CD4-positive, alpha-beta memory T cell (primary cell): ENCODE measurements at regions not wholly inside any gene's neighbourhood (a gene's known extent, or its start where the extent isn't known, plus 50 kb on each side); places are given as distances from the start of the nearest gene placed in this dataset.
"Not testable (repeated sequence)": the region's sequence is repeated elsewhere in the genome, so short reads cannot be mapped to it uniquely, and the experiment has no call there.

ENCODE experiments used
- CTCF ChIA-PET: fragments of 350-600 bp; sonication (Branson Sonifier 250); formaldehyde crosslinking; loops from one replicate; lab custom pipeline; 2021; ENCODE audit warnings: inconsistent platforms; ENCODE audit not compliant: partially characterized antibody; lab: Charles Lee
- POLR2A ChIA-PET: fragments of 350-600 bp; sonication (Branson Sonifier 250); formaldehyde crosslinking; loops from one replicate; lab custom pipeline; 2021; ENCODE audit not compliant: partially characterized antibody; lab: Charles Lee
- DNase-seq, 5 donors: peaks; one replicate each; pipeline versions ENCODE4 v3.0.0 to v3.0.0-alpha.2; 2020 to 2022; ENCODE audit warnings: mixed read lengths in 1 of 5
- H3K27ac ChIP-seq: one replicate; pipeline ENCODE4 v1.7.0; 2013; ENCODE audit warnings: low read depth, low read length
- H3K27me3 ChIP-seq: 2 replicates; pipeline ENCODE4 v1.7.0; 2013; ENCODE audit warnings: mild to moderate bottlenecking, low read length, moderate library complexity; ENCODE audit not compliant: insufficient read depth
- H3K36me3 ChIP-seq: 2 replicates; pipeline ENCODE4 v1.7.0; 2013; ENCODE audit warnings: mild to moderate bottlenecking, low read length, moderate library complexity; ENCODE audit not compliant: insufficient read depth
- H3K4me1 ChIP-seq: 2 replicates; pipeline ENCODE4 v1.7.0; 2013; ENCODE audit warnings: mild to moderate bottlenecking, low read length, moderate library complexity; ENCODE audit not compliant: insufficient read depth
- H3K4me3 ChIP-seq, 2 donors: one replicate each; pipeline ENCODE4 v1.7.0; 2013; ENCODE audit warnings: low read length in 2 of 2, mild to moderate bottlenecking in 1 of 2
- H3K9me3 ChIP-seq, 2 donors: one replicate each; pipeline ENCODE4 v1.7.0; 2013; ENCODE audit warnings: low read length in 2 of 2, control low read depth in 1 of 2; ENCODE audit not compliant: control insufficient read depth in 1 of 2
- H3K27ac Mint-ChIP-seq, 7 donors: one replicate each; pipeline ENCODE4 v1.8.0; 2020 to 2021; ENCODE audit warnings: mixed read lengths in 7 of 7, mild to moderate bottlenecking in 6 of 7, inconsistent platforms in 3 of 7, moderate library complexity in 3 of 7
- H3K27me3 Mint-ChIP-seq, 2 donors: one replicate each; pipeline ENCODE4 v1.8.0; 2020 to 2021; ENCODE audit warnings: mixed read lengths in 2 of 2
- H3K36me3 Mint-ChIP-seq, 2 donors: one replicate each; pipeline ENCODE4 v1.8.0; 2020 to 2021; ENCODE audit warnings: mixed read lengths in 2 of 2, inconsistent platforms in 1 of 2, mild to moderate bottlenecking in 1 of 2
- H3K4me1 Mint-ChIP-seq, 4 donors: one replicate each; pipeline ENCODE4 v1.8.0; 2020 to 2021; ENCODE audit warnings: mixed read lengths in 4 of 4, mild to moderate bottlenecking in 1 of 4
- H3K4me3 Mint-ChIP-seq, 8 donors: one replicate each; pipeline ENCODE4 v1.8.0; 2020 to 2021; ENCODE audit warnings: mixed read lengths in 8 of 8, mild to moderate bottlenecking in 7 of 8, moderate library complexity in 6 of 8, inconsistent platforms in 3 of 8
- H3K9me3 Mint-ChIP-seq, 8 donors: one replicate each; pipeline ENCODE4 v1.8.0; 2020 to 2021; ENCODE audit warnings: mixed read lengths in 8 of 8, mild to moderate bottlenecking in 5 of 8, inconsistent platforms in 3 of 8, moderate library complexity in 1 of 8
- intact Hi-C: fragments of 100-400 bp; cut with micrococcal nuclease; formaldehyde crosslinking; loops from one replicate; pipeline ENCODE4 v1.15.1; 2023

- H3K4me1 Mint-ChIP-seq: no peaks in the 10 kb centered on the region
- H3K27ac Mint-ChIP-seq: no peak overlapping the region
Measured at GRCh38 chr9:74071502-74071901, 425.6 kb upstream of the RORB start.

GRCh38 chr9:74073897-74074296 is 423.2 kb upstream of the RORB start:
- H3K36me3 Mint-ChIP-seq: peaks cover 0 to 1% of the 10 kb centered on the region in 2 donors
- Histone ChIP-seq H3K4me1 (no peaks in the 10 kb centered on the region), H3K4me3 (no peak overlapping the region), H3K27ac (no peak overlapping the region), H3K27me3 (no peaks in the 10 kb centered on the region), H3K36me3 (no peaks in the 10 kb centered on the region), H3K9me3 (peaks cover 0 to 8% of the 10 kb centered on the region in 2 donors)
- H3K9me3 Mint-ChIP-seq: peaks cover 0 to 24% (median 14%) of the 10 kb centered on the region in 8 donors
- CTCF ChIA-PET: no interaction called here
- no peak overlapping the region for H3K27ac Mint-ChIP-seq
- no peak for DNase-seq
- H3K4me1 Mint-ChIP-seq: no peaks in the 10 kb centered on the region
- intact Hi-C loops: loop anchor here (10.0 kb wide), 1 partner anchor 59 kb away; no protein-coding TSS in a partner anchor
- no peaks in the 10 kb centered on the region for H3K27me3 Mint-ChIP-seq
- POLR2A ChIA-PET: no interaction called here
- no peak overlapping the region for H3K4me3 Mint-ChIP-seq

More at GRCh38 chr9:74071502-74071901, 425.6 kb upstream of the RORB start:
- intact Hi-C loops: loop anchor here (10.0 kb wide), 1 partner anchor 57 kb away; no protein-coding TSS in a partner anchor
- peaks cover 0 to 20% (median 12%) of the 10 kb centered on the region in 8 donors for H3K9me3 Mint-ChIP-seq
- ChIA-PET CTCF (no interaction called here), POLR2A (no interaction called here)
- no peak overlapping the region for H3K4me3 Mint-ChIP-seq
- Histone ChIP-seq H3K4me3 (no peak overlapping the region), H3K9me3 (no peaks in the 10 kb centered on the region), H3K36me3 (no peaks in the 10 kb centered on the region), H3K4me1 (no peaks in the 10 kb centered on the region), H3K27me3 (no peaks in the 10 kb centered on the region), H3K27ac (no peak overlapping the region)
- peaks cover 0 to 1% of the 10 kb centered on the region in 2 donors for H3K36me3 Mint-ChIP-seq
- no peaks in the 10 kb centered on the region for H3K27me3 Mint-ChIP-seq
- DNase-seq: no peak

- no peaks in the 10 kb centered on the region for H3K27me3 Mint-ChIP-seq
- peaks cover 0 to 19% (median 4%) of the 10 kb centered on the region in 8 donors for H3K9me3 Mint-ChIP-seq
- Histone ChIP-seq H3K4me1 (no peaks in the 10 kb centered on the region), H3K27me3 (no peaks in the 10 kb centered on the region), H3K4me3 (no peak overlapping the region), H3K9me3 (peaks cover 0 to 8% of the 10 kb centered on the region in 2 donors), H3K27ac (no peak overlapping the region), H3K36me3 (no peaks in the 10 kb centered on the region)
- intact Hi-C loops: loop anchor here (10.0 kb wide), 1 partner anchor 64 kb away; no protein-coding TSS in a partner anchor
- H3K36me3 Mint-ChIP-seq: peaks cover 0 to 1% of the 10 kb centered on the region in 2 donors
- POLR2A ChIA-PET: no interaction called here
- DNase-seq: no peak
- CTCF ChIA-PET: no interaction called here
- H3K27ac Mint-ChIP-seq: no peak overlapping the region
- H3K4me1 Mint-ChIP-seq: no peaks in the 10 kb centered on the region
- no peak overlapping the region for H3K4me3 Mint-ChIP-seq
Measured at GRCh38 chr9:74078647-74079046, 418.5 kb upstream of the RORB start.

- H3K4me3 Mint-ChIP-seq, CTCF ChIA-PET, intact Hi-C loops, H3K27ac ChIP-seq, H3K27me3 ChIP-seq, H3K36me3 ChIP-seq, H3K4me3 ChIP-seq, H3K9me3 ChIP-seq, H3K4me1 Mint-ChIP-seq, DNase-seq, H3K27ac Mint-ChIP-seq, H3K4me1 ChIP-seq, POLR2A ChIA-PET, H3K36me3 Mint-ChIP-seq, H3K27me3 Mint-ChIP-seq: not testable (repeated sequence)
- peaks cover 0 to 17% (median 3%) of the 10 kb centered on the region in 8 donors for H3K9me3 Mint-ChIP-seq
Measured at GRCh38 chr9:74080652-74081051, 416.5 kb upstream of the RORB start.

GRCh38 chr9:74083681-74084433 is 413.3 kb upstream of the RORB start:
- DNase-seq: no peak
- Histone ChIP-seq H3K4me3 (no peak overlapping the region), H3K27ac (no peak overlapping the region), H3K9me3 (no peaks in the 10 kb centered on the region), H3K36me3 (no peaks in the 10 kb centered on the region), H3K27me3 (no peaks in the 10 kb centered on the region), H3K4me1 (no peaks in the 10 kb centered on the region)
- no peaks in the 10 kb centered on the region for H3K27me3 Mint-ChIP-seq
- H3K36me3 Mint-ChIP-seq: no peaks in the 10 kb centered on the region
- H3K27ac Mint-ChIP-seq: no peak overlapping the region
- POLR2A ChIA-PET: no interaction called here
- no peaks in the 10 kb centered on the region for H3K4me1 Mint-ChIP-seq
- peaks cover 0 to 9% (median 5%) of the 10 kb centered on the region in 8 donors for H3K9me3 Mint-ChIP-seq
- CTCF ChIA-PET: no interaction called here
- H3K4me3 Mint-ChIP-seq: no peak overlapping the region
- intact Hi-C loops: no loop called here

- H3K36me3 Mint-ChIP-seq, H3K27ac ChIP-seq, H3K9me3 Mint-ChIP-seq, H3K4me3 ChIP-seq, POLR2A ChIA-PET, intact Hi-C loops, H3K36me3 ChIP-seq, H3K9me3 ChIP-seq, H3K4me1 ChIP-seq, H3K27me3 Mint-ChIP-seq, CTCF ChIA-PET, H3K4me1 Mint-ChIP-seq, H3K27me3 ChIP-seq, H3K27ac Mint-ChIP-seq, DNase-seq, H3K4me3 Mint-ChIP-seq: not testable (repeated sequence)
Measured at GRCh38 chr9:74085384-74086037, 411.6 kb upstream of the RORB start.

- H3K27me3 Mint-ChIP-seq, CTCF ChIA-PET, POLR2A ChIA-PET, intact Hi-C loops, H3K27ac ChIP-seq, H3K4me3 Mint-ChIP-seq, H3K27ac Mint-ChIP-seq, H3K9me3 Mint-ChIP-seq, H3K4me1 Mint-ChIP-seq, H3K9me3 ChIP-seq, H3K4me1 ChIP-seq, H3K27me3 ChIP-seq, H3K36me3 ChIP-seq, H3K4me3 ChIP-seq, DNase-seq, H3K36me3 Mint-ChIP-seq: not testable (repeated sequence)
Measured at GRCh38 chr9:74090921-74091320, 406.2 kb upstream of the RORB start.
